ENCODE measurements at regions not wholly inside any gene's neighbourhood (a gene's known extent, or its start where the extent isn't known, plus 50 kb on each side); places are given as distances from the start of the nearest gene placed in this dataset.

- H3K27ac ChIP-seq (ENCODE audit: low read depth, low read length), result no peak overlapping the region
- H2AFZ ChIP-seq (ENCODE audit: low read depth, low read length, severe bottlenecking), result no peak overlapping the region
- H3K4me2 ChIP-seq (ENCODE audit: low read depth, low read length, poor library complexity, severe bottlenecking), result no peak overlapping the region
- no peaks in the 10 kb centered on the region for H3K27me3 ChIP-seq (ENCODE audit: low read length)
- no peaks in the 10 kb centered on the region for H3K9me2 ChIP-seq (replicated peaks; ENCODE audit: insufficient read depth, low read length)
- no peak overlapping the region for H3K9ac ChIP-seq (ENCODE audit: low read length)
- no peaks in the 10 kb centered on the region for H3K36me3 ChIP-seq (ENCODE audit: low read length)
- no peak overlapping the region for H3K4me3 ChIP-seq (ENCODE audit: insufficient read depth, low read length, poor library complexity, severe bottlenecking)
- H4K20me1 ChIP-seq (ENCODE audit: low read depth, low read length), result no peaks in the 10 kb centered on the region; the same call in 1 of the 2 replicates
- H3F3A ChIP-seq (ENCODE audit: insufficient read depth), result no peaks in the 10 kb centered on the region
- no peak for TF ChIP-seq CTCF (IDR thresholded peaks at IDR 0.05; ENCODE audit: insufficient read depth, low read length, poor library complexity, severe bottlenecking)
- no peak for TF ChIP-seq EZH2phosphoT487 (conservative IDR thresholded peaks at IDR 0.05; ENCODE audit: low read length)
- H3K9me3 ChIP-seq (ENCODE audit: insufficient read depth, low read length), result no peaks in the 10 kb centered on the region
- H3K79me2 ChIP-seq (ENCODE audit: insufficient read depth, low read length), result no peaks in the 10 kb centered on the region
Measured at GRCh38 chr7:86320341-86320740, 323.4 kb upstream of the GRM3 start.

- no peaks in the 10 kb centered on the region for H3K9me3 ChIP-seq (ENCODE audit: insufficient read depth, low read length)
- H3K4me3 ChIP-seq (ENCODE audit: insufficient read depth, low read length, poor library complexity, severe bottlenecking), result no peak overlapping the region
- no peak for TF ChIP-seq CTCF (IDR thresholded peaks at IDR 0.05; ENCODE audit: insufficient read depth, low read length, poor library complexity, severe bottlenecking)
- H3K27ac ChIP-seq (ENCODE audit: low read depth, low read length), result no peak overlapping the region
- no peaks in the 10 kb centered on the region for H4K20me1 ChIP-seq (ENCODE audit: low read depth, low read length)
- no peak overlapping the region for H2AFZ ChIP-seq (ENCODE audit: low read depth, low read length, severe bottlenecking)
- H3F3A ChIP-seq (ENCODE audit: insufficient read depth), result no peaks in the 10 kb centered on the region
- H3K27me3 ChIP-seq (ENCODE audit: low read length), result no peaks in the 10 kb centered on the region
- no peaks in the 10 kb centered on the region for H3K9me2 ChIP-seq (replicated peaks; ENCODE audit: insufficient read depth, low read length)
- no peak overlapping the region for H3K9ac ChIP-seq (ENCODE audit: low read length)
- H3K36me3 ChIP-seq (ENCODE audit: low read length), result no peaks in the 10 kb centered on the region
- H3K79me2 ChIP-seq (ENCODE audit: insufficient read depth, low read length), result no peaks in the 10 kb centered on the region
- H3K4me2 ChIP-seq (ENCODE audit: low read depth, low read length, poor library complexity, severe bottlenecking), result no peak overlapping the region
Measured at GRCh38 chr7:86313842-86314241, 329.9 kb upstream of the GRM3 start.

- Histone ChIP-seq H3K9ac (ENCODE audit: low read length) (no peak overlapping the region), H3K4me3 (ENCODE audit: insufficient read depth, low read length, poor library complexity, severe bottlenecking) (no peak overlapping the region), H3K9me3 (ENCODE audit: insufficient read depth, low read length) (no peaks in the 10 kb centered on the region), H4K20me1 (ENCODE audit: low read depth, low read length) (no peaks in the 10 kb centered on the region), H3K27me3 (ENCODE audit: low read length) (0 out of 2 replicates have a peak, but pooled peaks cover 4% of the 10 kb centered on the region), H2AFZ (ENCODE audit: low read depth, low read length, severe bottlenecking) (no peak overlapping the region), H3F3A (ENCODE audit: insufficient read depth) (no peaks in the 10 kb centered on the region), H3K9me2 (replicated peaks; ENCODE audit: insufficient read depth, low read length) (no peaks in the 10 kb centered on the region), H3K4me2 (ENCODE audit: low read depth, low read length, poor library complexity, severe bottlenecking) (no peak overlapping the region), H3K36me3 (ENCODE audit: low read length) (no peaks in the 10 kb centered on the region), H3K79me2 (ENCODE audit: insufficient read depth, low read length) (no peaks in the 10 kb centered on the region), H3K27ac (ENCODE audit: low read depth, low read length) (no peak overlapping the region)
- TF ChIP-seq CTCF (IDR thresholded peaks at IDR 0.05; ENCODE audit: insufficient read depth, low read length, poor library complexity, severe bottlenecking) (no peak), EZH2phosphoT487 (conservative IDR thresholded peaks at IDR 0.05; ENCODE audit: low read length) (no peak)
Measured at GRCh38 chr7:86301301-86301700, 342.4 kb upstream of the GRM3 start.

All from SU-DHL-6 (cell line).